Ovary (tissue), 3 donors: ENCODE measurements at regions not wholly inside any gene's neighbourhood (a gene's known extent, or its start where the extent isn't known, plus 50 kb on each side); places are given as distances from the start of the nearest gene placed in this dataset.

ENCODE experiments used
- CTCF ChIP-seq, 3 donors: fragments of 450-650 bp in 2 of 3; fragments of 200-600 bp in 1 of 3; IDR thresholded peaks; one replicate each; pipeline versions ENCODE4 v1.5.1 to v1.8.0; 2016 to 2022; ENCODE audit warnings: antibody characterized with exemption in 3 of 3, mild to moderate bottlenecking in 1 of 3
- EP300 ChIP-seq: sonication (generic); formaldehyde crosslinking; IDR thresholded peaks from one replicate; pipeline ENCODE4 v1.6.1; 2017; ENCODE audit warnings: antibody characterized with exemption
- POLR2A ChIP-seq: fragments of 450-650 bp; IDR thresholded peaks from one replicate; pipeline ENCODE4 v1.6.1; 2017; ENCODE audit warnings: antibody characterized with exemption, mild to moderate bottlenecking, moderate library complexity
- donor health status: DM: no; HTN: no; CAD: no.

- TF ChIP-seq POLR2A (no peak), CTCF (IDR thresholded peaks at IDR 0.05) (no peak), EP300 (no peak)
These were observed 70.4 kb upstream of the C15orf39 start for GRCh38 chr15:75131269-75131643.
